ENCODE measurements at regions not wholly inside any gene's neighbourhood (a gene's known extent, or its start where the extent isn't known, plus 50 kb on each side); places are given as distances from the start of the nearest gene placed in this dataset.
"Not testable (repeated sequence)": the region's sequence is repeated elsewhere in the genome, so short reads cannot be mapped to it uniquely, and the experiment has no call there.

DNA sequence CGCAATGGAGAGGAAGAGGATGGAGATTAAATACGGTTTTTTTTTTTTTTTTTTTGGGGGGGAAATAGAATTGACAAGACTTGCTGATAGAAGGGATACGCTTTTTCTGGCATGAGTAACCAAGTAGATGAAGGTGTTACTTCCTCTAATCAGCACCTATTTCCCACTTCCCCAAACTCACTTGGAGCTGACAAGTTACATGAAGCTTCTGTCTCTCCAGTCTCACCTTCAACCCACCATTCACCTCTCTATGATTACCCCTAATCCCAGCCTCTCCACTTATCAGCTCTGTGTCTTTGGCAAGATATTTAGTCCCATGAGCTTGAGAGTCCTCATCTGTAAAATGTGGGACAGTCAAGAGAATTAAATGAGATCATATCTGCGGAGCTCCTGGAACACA is 185.9 kb upstream of the HS3ST3A1 start:
- no peak for DNase-seq

DNA sequence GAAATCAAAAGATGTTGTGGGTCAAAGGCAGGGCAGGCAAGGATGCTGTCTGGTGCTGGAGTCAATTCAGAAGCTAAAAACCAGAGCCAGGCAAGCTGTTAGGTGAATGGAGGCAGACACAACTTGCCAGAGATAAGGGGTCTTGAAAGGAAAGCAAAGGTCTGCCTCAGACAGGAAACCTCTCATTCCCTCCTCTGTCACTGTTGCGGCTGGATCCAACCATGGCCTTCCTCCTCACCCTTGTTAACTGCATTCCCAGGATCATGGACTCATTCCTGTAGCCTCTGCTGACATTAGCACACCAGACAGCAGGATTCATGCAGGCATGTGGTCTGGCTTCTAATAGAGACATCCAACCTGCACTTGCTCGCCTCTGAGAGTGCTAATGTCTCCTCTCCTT is 186.7 kb upstream of the HS3ST3A1 start:
- DNase-seq = no peak

DNA sequence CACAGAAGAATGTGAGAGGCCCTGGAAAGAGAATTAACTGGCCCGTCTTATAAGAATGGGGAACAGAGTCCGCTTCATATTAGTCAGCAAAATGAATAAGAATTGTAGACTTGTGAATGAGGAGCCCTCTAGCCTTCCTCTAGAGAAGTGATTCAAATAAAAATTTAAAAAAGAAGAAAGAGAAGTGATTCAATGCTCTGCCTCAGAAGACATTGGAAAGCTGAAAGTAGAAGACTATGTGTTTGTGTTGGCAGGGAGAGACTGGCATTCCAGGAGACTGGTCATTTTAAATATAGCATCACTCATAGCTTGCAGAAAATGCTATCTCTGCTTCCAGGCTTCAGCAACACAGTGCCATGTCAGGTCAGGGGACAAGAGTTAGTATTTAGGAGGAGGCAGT is 190.6 kb upstream of the HS3ST3A1 start:
- DNase-seq = no peak

DNA sequence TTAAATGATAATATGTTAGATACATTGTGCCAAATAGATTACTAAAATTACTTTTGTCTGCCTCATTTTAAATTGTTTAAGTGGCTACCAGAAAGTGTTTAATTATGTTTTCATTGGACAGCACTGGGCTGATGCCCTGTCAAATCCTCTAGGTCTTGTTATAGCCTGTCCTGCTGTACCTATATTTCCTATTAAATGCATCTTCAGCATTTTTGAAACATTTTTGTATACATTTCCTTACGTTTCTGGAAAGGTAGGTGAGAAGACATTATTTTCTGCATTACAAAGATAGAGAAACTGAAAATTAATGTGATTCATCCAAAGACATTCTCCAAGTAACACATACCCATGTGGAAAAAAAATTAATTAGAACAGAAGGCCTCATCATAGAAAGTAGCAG is 192.2 kb upstream of the HS3ST3A1 start:
- DNase-seq = no peak

DNA sequence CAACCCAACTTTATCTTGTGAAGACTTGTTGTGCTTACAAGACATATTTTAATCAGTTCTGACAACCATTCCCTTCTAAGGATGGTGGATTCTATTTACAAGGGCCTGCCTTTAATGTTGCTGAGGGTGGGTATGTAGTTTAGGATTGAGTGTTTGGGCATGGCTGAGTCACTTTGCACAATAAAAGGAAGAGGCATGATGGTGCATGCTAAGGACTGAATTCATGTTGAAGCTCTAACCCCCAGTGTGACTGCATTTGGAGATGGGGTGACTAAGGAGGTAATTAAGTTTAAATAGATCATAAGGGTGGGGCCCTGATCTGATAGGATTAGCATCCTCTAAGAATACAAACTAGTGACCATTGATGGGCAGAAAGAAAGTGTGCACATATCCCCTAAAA is 196.1 kb upstream of the HS3ST3A1 start:
- DNase-seq = no peak

DNA sequence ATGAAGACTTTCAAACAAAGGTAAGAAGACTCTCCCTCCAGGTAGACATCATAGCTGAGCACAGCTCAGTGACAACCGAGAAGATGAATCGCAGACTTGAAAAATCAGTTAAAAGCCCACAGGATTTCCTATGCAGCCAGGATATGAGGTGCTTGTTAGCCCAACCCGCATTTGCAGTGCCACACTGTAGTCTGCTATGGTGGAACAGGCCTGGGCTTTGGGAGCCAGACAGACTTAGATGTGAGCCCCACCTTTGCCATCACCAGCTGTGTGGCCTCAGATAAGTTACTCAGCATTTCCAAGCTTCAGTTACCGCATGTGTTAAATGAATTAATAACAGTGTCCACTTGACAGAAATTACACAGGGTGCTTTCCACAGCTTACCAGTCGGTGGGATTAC is 204.4 kb upstream of the HS3ST3A1 start:
- no peak for DNase-seq

DNA sequence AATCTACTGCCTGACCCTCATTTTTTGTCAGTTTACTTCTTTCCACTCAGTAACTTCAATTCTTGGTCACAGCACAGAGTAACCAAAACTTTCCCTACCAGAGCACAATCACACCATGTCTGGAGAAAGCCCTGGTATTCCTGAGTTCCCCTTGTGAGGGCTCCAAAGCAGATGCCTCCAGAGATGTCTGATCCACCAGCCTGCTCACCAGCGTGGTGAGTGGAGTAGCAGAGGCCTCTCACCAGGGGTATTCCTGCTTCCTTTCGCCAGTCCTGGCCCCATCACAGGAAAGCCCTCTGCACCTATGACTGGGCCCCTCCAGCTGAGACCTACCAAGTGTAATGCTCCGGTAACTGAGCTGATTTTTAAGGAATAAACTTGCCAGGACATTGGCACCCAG is 205.4 kb upstream of the HS3ST3A1 start:
- no peak for DNase-seq

DNA sequence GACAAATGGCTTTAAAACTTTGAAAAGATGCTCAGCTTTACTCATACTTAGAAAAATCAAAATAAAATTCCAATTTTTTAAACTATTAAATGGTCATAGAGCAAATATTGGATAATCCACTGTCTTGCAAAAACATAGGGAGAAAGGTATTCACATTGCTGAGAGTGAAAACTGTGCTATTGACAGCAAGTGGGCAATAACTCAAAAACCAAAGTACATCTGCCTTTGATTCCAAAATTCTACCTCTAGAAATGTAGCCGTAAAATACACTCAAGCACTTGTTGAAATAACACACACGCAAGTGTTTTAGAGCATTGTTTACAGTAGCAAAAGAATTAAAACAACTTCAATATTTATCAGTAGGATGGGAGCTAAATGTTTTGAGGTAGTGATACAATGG is 210.6 kb upstream of the HS3ST3A1 start:
- no peak for DNase-seq

DNA sequence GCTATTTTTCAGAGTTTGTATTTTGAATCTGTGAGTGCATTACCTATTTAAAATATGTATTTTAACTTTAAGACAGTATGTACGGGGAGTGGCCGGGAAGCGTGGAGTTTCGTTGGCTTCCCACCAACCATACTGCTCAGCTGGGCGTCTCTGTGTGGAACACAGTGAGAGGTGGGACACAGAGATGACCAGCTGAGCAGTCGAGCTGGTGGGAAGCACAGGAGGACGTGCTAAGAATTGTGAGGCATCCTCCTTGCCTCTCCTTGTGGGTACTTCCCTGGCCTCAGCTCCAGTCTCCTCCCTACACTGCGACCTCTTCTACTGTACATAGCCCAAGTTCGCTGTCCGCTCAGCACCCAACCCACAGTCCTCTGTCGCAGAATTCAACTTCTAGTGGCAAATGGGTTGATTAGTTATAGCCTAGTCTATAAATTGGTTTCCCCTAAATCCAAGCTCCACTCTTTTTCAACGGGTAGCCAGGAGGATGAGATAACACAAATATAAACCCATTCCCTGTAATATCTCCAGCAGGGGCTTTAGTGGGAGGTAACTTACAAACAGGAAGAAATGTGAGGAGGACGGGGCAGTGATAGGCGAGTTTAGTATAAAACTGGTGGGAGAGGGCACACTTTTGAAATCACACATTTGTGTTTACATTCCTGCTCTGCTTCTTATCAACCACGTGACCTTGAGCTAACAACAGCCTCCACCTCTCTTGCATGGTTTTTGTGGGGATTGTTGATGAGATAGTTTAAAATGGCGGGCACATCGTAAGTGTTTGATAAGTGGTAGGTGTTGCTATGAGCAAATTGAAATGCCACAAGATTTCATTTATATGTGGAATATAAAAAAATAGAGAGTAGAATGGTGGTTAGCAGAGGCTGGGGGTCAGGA is 211.9 kb upstream of the HS3ST3A1 start:
- DNase-seq = no peak

DNA sequence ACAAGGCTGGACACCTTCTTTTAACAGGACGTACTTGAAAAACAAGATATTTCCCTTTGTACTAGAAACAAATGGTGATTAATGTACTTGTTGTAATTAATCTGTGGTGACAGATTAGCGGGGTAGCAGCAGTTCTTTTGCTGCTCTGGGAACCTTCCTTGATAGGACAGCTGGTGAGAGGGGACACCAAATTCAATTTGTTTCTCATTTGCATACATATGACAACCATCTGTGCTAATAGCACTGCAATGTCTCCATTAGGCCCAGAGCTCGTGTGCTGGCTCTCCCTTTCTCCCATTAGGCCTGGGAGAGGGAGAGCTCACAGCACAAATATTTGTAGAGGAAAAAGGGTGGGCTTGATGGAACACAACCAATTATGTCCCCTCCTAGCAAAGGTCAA is 221.0 kb upstream of the HS3ST3A1 start:
- DNase-seq = no peak

DNA sequence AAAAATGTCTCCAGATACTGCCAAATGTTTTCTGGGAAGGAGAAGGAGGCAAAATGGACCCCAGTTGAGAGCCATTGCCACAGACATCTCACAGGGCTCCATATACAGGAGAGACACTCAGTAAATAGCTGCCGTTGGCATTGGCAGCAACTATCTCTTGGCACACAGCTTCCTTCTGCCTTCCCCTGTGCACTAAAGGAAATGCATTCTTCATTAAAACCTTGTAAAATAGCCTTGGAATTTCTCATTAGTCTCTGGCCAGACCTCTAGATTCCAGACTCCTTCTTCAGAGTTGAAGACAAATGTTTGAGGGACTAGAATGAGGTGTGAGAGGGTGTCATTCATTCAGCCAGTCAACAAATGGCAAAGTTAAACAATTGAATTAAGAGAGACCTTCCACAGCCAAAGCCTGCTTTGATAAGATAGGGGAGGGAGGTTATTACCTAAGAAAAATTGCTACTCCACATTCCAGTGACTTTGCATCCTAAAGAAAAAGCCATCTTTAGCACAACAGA is 223.9 kb upstream of the HS3ST3A1 start:
- no peak for DNase-seq

DNA sequence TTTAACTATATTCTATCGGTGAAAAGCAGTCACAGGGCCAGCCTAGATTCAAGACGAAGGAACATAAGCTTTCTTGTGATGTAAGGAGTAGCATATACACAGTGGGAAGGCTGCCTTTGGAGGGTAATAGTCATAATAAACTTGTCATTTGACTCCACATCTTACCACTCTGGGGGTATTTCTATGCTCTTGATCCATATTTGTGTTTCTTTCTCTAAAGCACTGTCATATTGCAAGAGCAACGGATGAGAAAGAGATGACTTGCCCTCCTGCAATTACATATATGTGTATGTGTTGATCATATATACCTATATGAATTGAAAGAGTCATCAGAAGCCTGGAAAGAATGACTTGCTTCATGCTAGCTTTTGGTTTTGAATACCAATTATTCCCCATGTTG is 225.4 kb upstream of the HS3ST3A1 start:
- DNase-seq = no peak

DNA sequence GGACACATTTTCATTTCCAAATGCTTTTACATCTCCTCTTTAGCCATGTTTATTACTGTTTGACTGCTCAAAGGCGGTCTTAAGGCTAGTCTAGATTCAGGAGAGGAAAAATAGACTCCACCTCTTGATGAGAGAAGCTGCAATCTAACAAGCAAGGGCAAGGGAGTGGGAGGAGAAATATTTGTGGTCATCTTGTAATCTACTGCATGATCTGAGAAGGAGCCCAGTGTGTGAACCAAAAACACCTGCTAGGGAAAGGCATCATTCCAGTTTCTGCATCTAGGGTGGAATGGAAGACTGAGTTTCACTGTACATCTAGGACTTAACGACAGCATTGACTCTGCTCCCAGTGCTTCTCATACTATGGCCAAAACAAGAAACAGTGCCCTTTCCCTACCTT is 232.2 kb upstream of the HS3ST3A1 start:
- no peak for DNase-seq

DNA sequence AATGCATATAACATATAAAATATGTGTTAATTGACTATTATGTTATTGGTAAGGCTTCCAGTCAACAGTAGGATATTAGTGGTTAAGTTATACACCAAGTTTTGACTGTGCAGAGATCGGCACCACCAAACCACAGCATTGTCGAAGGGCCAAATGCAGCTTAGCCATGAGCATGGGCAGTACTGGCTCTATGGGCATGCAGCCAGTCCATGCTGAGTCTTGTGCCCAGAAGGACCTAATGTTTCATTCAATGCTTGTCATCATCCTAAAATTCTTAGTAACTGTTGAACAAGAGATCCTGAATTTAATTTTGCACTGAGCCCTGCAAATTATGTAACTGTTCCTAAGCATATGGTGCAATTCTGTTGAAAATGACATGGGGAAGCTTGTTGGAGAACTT is 233.4 kb upstream of the HS3ST3A1 start:
- no peak for DNase-seq

DNA sequence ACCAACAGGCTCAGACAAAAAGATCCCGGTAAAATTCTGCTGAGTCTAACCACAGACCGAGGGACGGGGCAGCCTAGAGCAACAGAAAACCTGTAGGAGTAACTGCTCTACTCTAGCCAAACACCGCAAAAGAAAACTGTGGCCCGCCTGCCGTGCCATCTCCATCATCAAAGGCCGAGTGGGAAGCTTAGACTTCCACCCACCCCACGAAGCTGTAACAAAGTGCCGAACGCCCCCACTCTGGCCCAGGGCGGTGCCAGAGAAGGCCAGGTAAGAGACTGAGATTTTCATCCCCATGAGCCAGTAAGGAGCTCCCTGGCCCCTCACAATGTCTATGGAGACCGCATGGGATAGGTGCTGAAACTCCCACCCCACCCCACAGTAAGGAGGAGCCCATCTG is 231.9 kb upstream of the COX10 start:
- DNase-seq = no peak

DNA sequence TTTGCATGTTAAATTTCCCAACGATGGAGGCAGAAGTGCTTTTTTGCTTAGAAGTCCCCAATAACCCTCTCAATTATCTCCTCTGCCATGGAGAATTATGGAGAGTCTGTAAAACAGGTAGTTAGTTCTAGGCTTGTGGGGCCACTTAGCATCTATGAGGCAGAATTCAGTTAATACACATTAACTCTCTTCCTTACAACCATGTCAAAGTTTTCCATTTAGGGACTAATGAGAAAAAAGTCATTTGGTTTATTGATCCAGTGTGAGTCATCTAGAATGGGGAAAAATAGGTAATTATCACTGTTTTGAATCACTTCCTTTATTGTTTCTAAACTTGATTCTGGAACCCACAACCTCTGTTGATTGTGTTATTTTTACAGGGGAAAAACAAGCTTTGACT is 229.1 kb upstream of the COX10 start:
- DNase-seq = no peak

DNA sequence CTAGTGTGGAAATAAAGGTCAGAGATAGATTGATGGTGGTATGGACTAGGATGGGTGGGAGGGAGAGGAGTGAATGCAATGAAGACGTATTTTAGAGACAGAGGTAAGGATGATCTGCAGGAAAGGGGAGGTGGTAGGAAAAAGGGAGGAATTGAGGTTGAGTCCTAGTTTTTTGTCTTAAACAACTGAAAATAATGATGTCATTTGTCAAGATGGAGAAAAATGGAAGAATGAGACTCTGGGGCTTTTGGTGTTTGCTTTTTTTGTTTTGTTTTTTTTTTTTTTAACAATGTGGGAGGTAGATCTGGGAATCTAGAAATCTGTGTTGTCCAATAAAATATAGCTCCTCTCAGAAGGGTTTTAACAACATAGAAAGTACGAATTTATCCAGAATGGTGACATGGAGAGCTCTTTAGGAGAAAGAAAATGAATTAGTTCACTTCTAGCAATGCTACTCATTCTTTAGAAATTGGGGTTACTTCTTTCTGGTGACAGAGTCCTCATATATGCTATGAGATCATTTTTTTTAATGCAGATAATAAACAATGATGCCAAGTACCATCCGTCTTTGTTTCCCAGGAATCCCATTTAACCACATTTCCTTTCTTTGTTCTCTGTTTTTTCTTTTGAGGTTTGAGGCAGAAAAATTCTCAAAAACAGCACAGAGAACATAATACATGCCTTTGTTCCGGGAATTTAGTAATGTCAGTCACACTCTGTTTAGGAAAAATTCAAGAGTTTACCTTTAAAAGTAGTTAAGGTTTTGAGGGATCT is 225.3 kb upstream of the COX10 start:
- DNase-seq = no peak

DNA sequence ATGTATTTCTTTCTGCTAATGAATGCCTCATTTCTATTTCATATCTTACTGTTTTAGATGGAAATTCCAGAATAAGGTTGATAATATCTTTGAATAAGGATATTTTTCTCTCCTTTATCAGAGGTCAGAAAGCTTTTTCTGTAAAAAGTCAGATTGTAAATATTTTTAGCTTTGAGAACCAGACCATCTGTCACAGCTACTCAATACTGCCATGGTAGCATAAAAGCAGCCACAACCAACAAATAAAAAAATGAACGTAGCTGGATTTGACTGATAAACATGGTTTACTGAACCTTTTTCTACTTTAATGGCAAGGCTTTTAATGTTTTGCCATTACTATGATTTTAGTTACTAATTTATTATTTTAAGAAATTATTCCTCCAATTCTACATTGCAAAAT is 217.4 kb upstream of the COX10 start:
- no peak for DNase-seq

DNA sequence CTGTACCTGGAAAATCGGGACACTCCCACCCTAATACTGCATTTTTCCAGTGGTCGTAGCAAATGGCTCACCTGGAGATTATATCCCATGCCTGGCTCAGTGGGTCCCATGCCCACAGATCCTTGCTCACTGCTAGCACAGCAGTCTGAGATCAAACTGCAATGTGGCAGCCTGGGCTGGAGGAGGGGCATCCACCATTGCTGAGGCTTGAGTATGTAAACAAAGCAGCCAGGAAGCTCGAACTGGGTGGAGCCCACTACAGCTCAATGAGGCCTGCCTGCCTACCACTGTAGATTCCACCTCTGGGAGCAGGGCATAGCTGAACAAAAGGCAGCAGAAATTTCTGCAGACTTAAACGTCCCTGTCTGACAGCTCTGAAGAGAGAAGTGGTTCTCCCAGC is 213.6 kb upstream of the COX10 start:
- not testable (repeated sequence) for DNase-seq

DNA sequence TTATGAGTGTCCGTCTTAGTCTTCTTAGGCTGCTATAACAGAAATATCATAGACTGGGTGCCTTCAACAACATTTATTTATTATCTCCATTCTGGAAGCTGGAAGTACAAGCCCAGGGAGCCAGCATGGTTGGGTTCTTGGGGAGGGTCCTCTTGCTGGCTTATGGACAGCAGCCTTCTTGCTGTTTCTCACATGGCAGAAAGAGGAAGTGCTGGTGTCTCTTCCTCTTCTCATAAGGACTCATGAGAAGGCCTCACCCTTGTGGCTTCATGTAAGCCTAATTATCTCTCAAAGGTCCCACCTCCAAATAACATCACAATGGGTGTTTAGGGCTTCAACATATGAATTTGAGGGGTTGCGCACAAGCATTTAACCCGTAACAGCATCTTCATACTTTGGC is 207.0 kb upstream of the COX10 start:
- no peak for DNase-seq

DNA sequence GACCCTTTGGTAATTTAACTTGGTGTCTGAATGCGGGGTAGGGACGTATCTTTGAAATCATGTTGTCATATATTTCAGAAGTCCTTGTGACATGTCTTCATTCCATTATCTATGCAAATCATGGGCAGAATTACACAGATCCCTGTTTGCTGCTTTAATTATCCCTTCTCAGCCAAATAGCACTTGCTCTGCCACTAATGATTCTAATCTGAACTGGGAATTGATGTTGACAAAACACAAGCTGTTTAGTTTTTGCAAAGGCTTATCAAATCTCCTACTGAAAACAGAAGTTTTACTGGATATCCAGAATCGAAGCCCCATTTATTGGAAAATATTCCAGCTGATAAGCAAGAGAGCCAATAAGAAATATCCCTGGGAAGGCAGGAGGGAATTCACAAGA is 205.9 kb upstream of the COX10 start:
- no peak for DNase-seq

DNA sequence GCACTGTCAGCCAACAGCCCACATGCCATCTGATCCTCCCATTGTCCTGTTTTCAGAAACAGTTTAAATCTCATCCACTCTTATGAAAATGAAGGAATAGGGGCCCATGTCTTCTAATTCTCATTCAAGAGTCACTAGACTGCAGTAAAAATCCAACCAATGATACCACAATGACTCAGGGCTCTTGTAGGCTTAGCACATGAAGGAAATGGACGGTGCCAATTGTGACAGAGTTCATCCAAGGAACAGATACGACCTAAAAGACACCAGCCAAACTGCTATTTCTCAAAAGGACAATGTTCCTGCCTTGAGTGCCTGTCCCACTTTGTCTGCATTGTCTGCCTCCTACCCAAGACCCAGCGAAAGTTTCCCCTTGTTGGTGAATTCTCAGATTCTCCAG is 204.8 kb upstream of the COX10 start:
- no peak for DNase-seq

DNA sequence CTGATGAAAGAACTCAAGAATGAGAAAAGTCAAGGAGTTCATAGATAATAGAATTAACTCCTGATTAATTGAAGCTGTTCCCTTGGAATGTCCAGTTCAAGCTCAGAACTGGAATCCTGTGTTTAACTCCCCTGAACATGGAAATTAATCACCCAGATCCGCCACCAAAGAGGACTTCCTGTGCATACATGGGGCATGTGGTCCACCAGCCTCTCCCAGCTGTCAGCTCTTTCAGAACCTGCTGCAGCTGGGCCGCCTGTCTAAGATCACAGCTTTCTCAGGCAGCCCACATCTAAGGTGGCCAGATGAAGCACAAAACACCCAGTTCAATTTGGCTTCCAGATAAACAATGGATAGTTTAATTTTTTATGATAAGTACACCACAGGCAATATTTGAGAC is 203.7 kb upstream of the COX10 start:
- DNase-seq = no peak

DNA sequence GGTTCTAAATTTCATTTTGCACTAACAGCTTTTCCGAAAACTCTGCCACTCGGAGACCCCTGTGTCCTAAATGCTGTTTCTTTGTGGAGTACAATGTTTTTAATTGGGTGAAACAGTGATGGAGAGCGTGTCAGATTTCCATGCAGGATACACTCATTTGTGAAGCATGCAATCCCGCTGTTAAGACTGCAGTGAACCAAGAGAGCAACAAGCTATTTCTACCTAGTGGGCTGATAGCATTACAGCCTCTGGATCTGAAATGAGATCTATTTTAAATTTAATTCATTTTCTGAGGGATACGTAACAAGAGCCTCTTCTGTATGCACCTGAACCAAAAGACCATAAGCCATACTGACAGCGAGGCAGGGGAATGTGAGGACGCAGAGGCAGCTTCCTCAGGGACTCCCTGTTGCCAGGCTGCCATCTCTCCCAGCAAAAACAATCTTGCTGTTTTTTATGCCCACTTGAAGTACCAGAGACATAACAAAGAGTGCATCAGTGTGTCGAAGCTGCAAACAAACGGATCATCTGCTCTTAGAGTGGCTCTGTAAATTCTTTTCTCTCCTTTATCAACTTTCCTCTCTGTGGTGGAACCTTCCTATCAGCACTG is 199.9 kb upstream of the COX10 start:
- DNase-seq = no peak

All from hippocampal formation (tissue), 2 donors.